Peyer's patch (tissue), 4 donors: ENCODE measurements at regions not wholly inside any gene's neighbourhood (a gene's known extent, or its start where the extent isn't known, plus 50 kb on each side); places are given as distances from the start of the nearest gene placed in this dataset.

Source experiments
- POLR2A ChIP-seq, 2 donors: fragments of 450-650 bp; IDR thresholded peaks; one replicate each; pipeline ENCODE4 v1.5.1; 2017; ENCODE audit warnings: antibody characterized with exemption in 2 of 2, mild to moderate bottlenecking in 2 of 2, moderate library complexity in 2 of 2
- TF ChIP-seq, protein P1 (sequence below), 6 experiments: fragments of 450-650 bp in 4 of 6; fragments of 200-600 bp in 2 of 6; sonication (generic) in 1 of 6; IDR thresholded peaks; one replicate each; pipeline ENCODE4 v1.5.1; 2017 to 2019; ENCODE audit warnings: antibody characterized with exemption in 6 of 6, mild to moderate bottlenecking in 3 of 6, moderate library complexity in 1 of 6

DNA sequence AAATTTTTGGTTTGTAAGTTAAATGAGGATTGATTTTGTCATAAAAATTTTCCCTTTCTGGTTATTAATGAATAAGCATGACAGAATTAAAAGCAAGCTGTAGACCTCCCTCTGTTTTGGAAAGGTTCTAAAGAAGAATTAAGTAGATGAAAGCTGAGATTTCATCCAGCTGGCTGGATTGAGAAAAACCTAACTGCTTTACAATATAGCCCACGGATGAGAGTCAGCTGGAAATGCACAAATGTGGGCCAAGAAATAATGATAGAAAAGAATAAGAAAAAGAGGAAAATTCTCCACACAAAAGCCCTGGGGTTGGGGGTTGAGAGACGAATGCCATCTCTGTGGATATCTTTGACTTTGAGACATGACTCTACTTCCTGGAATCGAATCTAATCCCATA, 631.6 kb downstream of the HDGFL1 start:
- TF ChIP-seq, protein P1, sequence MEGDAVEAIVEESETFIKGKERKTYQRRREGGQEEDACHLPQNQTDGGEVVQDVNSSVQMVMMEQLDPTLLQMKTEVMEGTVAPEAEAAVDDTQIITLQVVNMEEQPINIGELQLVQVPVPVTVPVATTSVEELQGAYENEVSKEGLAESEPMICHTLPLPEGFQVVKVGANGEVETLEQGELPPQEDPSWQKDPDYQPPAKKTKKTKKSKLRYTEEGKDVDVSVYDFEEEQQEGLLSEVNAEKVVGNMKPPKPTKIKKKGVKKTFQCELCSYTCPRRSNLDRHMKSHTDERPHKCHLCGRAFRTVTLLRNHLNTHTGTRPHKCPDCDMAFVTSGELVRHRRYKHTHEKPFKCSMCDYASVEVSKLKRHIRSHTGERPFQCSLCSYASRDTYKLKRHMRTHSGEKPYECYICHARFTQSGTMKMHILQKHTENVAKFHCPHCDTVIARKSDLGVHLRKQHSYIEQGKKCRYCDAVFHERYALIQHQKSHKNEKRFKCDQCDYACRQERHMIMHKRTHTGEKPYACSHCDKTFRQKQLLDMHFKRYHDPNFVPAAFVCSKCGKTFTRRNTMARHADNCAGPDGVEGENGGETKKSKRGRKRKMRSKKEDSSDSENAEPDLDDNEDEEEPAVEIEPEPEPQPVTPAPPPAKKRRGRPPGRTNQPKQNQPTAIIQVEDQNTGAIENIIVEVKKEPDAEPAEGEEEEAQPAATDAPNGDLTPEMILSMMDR (IDR thresholded peaks at IDR 0.05): no peak
- no peak for TF ChIP-seq POLR2A (IDR thresholded peaks at IDR 0.05)
